GM19452 (cell line): ENCODE measurements at regions not wholly inside any gene's neighbourhood (a gene's known extent, or its start where the extent isn't known, plus 50 kb on each side); places are given as distances from the start of the nearest gene placed in this dataset.

Experiments used
- ATAC-seq: cut with Tn5 transposase; IDR thresholded peaks from one replicate; pipeline ENCODE4 v1.9.1; 2021; ENCODE audit not compliant: unreplicated experiment

- no peak for ATAC-seq
Measured at GRCh38 chrX:114332766-114333165, 251.1 kb upstream of the HTR2C start.

GRCh38 chrX:114334473-114334982 lies 249.4 kb upstream of the HTR2C start:
- no peak for ATAC-seq

DNA sequence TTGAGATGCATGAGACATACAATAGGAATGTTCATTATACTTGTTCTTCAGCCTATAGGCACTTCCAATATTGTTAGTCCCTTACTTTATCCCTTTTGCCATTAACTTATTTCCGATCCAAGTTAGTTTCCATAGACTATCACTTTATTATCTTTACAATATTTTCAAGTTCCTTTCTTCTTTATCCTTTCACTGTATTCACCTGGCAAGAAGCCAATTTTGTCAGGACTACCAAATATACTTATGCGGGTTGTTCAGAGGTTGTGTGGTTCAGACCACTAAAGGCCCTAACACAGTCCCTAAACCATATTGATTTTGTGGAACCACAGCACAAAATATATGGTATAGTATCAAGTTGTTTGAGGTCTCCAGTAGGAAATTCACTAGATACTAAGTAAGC lies 245.0 kb upstream of the HTR2C start:
- no peak for ATAC-seq

DNA sequence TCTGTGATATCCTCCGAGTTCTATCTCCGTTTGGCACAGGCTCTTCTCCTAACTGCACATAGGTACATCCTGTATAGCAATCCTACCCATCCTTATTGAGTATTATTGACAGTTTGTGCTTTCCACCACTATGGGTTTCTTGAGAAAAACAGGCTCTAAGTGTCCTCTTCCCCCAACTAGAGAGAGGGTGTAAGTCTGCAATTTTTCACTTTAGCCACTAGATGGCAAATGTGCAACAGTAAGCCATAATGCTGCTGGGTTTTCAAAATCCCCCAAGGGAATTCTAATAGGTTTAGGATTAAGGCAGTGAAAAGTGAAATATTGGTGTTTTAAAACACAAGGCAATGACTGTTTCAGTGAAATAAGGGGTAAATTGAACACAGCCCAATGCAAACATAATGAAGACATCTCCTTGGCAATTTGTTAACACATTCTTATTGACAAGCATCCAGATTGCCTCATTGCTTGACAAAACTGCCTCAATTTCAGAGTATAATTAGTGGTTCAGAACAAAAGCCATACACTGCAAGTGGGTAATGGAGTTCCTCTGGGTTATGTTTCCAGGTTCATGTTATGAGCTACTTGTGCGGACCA lies 239.0 kb upstream of the HTR2C start:
- ATAC-seq = peak; percentile 76

- no peak for ATAC-seq
Measured at GRCh38 chrX:114361076-114361725, 222.7 kb upstream of the HTR2C start.

DNA sequence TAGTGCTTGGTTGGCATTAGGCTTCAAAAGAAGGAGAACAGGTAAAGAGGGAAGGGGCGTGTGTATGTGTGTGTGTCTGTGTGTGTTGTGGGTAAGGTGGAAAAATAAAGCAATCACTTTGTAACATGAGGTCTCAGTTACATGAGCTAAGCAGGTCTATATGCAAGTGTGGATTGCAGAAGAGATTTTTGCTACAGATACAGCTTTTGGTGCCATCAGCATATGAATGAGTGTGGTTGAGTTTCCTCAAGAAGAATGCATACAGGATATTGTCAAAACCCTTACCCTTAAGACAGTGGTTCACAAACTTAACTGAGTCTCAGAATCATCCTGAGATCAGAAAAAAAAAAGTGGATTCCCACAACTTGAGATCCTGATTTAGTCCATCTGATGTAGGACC lies 220.5 kb upstream of the HTR2C start:
- ATAC-seq = no peak

GRCh38 chrX:114365065-114365834 lies 218.6 kb upstream of the HTR2C start:
- ATAC-seq = no peak

DNA sequence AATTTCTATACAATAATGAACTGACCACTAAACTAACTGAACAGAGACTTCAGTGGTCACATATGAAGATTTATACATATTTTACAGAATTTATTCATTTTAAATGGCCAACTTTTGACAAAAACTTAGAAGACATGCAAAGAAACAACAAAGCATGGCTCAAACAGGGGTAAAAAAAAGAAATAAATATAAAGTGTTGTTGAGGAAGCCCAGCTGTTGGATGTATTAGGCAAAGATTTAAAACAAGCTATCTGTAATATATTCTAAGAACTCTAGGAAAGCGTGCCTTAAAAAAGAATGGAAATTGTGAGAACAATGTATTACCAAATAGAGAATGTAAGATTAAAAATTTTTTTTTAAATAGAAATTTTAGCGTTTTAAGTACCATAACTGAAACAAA lies 210.9 kb upstream of the HTR2C start:
- ATAC-seq = no peak

DNA sequence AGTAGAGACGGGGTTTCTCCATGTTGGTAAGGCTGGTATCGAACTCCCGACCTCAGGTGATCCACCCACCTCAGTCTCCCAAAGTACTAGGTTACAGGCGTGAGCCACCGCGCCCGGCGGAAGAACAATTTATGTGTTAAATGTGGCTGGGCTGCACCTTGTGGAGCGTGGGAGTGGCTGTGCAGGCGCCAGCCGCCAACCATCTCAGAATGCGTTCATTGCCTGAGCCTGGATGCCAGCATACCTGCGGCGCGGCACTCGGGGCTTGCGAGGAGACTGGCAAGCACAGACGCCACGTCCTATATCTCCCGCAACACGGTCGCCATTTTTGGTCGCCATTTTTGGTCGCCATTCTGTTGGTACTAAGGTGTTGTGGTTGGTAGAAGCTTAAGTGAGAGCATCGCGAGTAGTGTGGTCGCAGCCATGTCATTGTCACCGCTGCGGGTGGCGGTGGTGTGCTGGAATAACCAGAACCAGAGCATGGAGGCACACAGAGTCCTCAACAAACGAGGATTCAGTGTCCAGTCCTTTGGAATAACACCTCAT lies 193.6 kb upstream of the HTR2C start:
- no peak for ATAC-seq
